Smooth muscle cell (in vitro differentiated cells): ENCODE measurements at regions not wholly inside any gene's neighbourhood (a gene's known extent, or its start where the extent isn't known, plus 50 kb on each side); places are given as distances from the start of the nearest gene placed in this dataset.

ENCODE experiments used
- DNase-seq: peaks from one replicate; lab custom pipeline; 2025; ENCODE audit not compliant: unreplicated experiment; lab: John Stamatoyannopoulos, UW
- H2AFZ ChIP-seq: fragments of 200-600 bp; sonication (generic); 2 replicates; pipeline ENCODE4 v1.6.0; 2016; ENCODE audit warnings: antibody characterized with exemption, low read depth, mild to moderate bottlenecking
- H3F3A ChIP-seq: fragments of 200-600 bp; sonication (generic); 2 replicates; pipeline ENCODE4 v1.6.0; 2017; ENCODE audit warnings: antibody characterized with exemption, low read depth
- H3K27ac ChIP-seq: fragments of 200-600 bp; sonication (generic); 2 replicates; pipeline ENCODE4 v1.5.1; 2016; ENCODE audit warnings: low read depth, mild to moderate bottlenecking
- H3K27me3 ChIP-seq: fragments of 200-600 bp; sonication (generic); 2 replicates; pipeline ENCODE4 v1.6.1; 2016; ENCODE audit warnings: low read depth, mild to moderate bottlenecking
- H3K36me3 ChIP-seq: fragments of 200-600 bp; sonication (generic); 2 replicates; pipeline ENCODE4 v1.5.1; 2016; ENCODE audit warnings: low read depth
- H3K4me1 ChIP-seq: fragments of 200-600 bp; sonication (generic); 2 replicates; pipeline ENCODE4 v1.5.1; 2016; ENCODE audit warnings: low read depth
- H3K4me2 ChIP-seq: fragments of 200-600 bp; sonication (generic); 2 replicates; pipeline ENCODE4 v1.6.0; 2016; ENCODE audit warnings: mild to moderate bottlenecking
- H3K4me3 ChIP-seq: fragments of 200-600 bp; sonication (generic); 2 replicates; pipeline ENCODE4 v1.5.1; 2016; ENCODE audit warnings: mild to moderate bottlenecking
- H3K79me2 ChIP-seq: fragments of 200-600 bp; sonication (generic); 2 replicates; pipeline ENCODE4 v1.6.0; 2016; ENCODE audit warnings: low read depth, mild to moderate bottlenecking
- H3K9ac ChIP-seq: fragments of 200-600 bp; sonication (generic); 2 replicates; pipeline ENCODE4 v1.6.0; 2016; ENCODE audit warnings: low read depth
- H3K9me3 ChIP-seq: fragments of 200-600 bp; sonication (generic); replicated peaks from 2 replicates; pipeline ENCODE4 v1.5.1; 2016; ENCODE audit warnings: low read depth
- H4K20me1 ChIP-seq: fragments of 200-600 bp; sonication (generic); 2 replicates; pipeline ENCODE4 v1.6.0; 2016; ENCODE audit warnings: low read depth
- WGBS: methylation state at CpG from one replicate; pipeline ENCODE4 v1.1.7; 2016; ENCODE audit warnings: low lambda C conversion rate; 5-methylcytosine and 5-hydroxymethylcytosine counted together
- TF ChIP-seq, protein P1 (sequence below): fragments of 200-600 bp; sonication (generic); IDR thresholded peaks from 2 replicates; pipeline ENCODE4 v1.5.1; 2017; ENCODE audit warnings: borderline replicate concordance, mild to moderate bottlenecking, antibody characterized with exemption; ENCODE audit not compliant: insufficient read depth, poor library complexity, severe bottlenecking

DNA sequence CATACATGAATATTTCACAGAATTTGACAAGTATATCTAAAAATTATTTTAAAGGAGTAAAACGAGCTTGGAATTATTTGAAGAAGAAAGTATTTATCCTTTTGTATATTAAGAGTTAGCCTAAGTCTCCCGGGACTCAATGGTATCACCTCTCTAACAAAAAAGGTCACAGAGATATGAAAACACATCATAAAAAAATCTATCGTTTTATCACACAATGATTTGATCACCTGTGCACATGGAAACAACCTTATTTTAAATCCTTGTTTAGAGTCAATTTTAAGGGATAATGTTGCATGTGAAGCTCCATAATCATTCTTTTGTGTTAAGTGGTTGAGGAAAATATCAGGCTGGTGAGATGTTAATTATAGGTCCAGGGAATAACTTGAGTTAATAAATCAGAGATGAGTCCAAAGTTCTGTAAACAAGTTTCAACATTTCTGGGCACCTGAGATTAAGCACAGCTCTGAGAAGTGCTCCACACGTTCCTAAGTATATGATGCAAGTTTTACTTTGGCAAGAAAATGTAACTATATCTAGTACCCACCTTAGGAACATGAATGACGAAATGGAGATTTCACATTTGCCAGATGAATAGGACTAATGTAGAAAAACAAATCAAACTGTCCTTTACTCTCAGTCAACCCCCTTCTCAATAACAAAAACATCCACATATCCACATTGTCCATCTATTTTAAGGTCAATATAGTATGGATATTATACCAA is 148.5 kb upstream of the AKR1E2 start:
- Histone ChIP-seq H3K4me1 (peaks cover 20% of the 10 kb centered on the region), H3K27me3 (no peaks in the 10 kb centered on the region), H2AFZ (no peak overlapping the region), H3K9me3 (no peaks in the 10 kb centered on the region), H3K9ac (peak overlapping the region; percentile 35), H3F3A (peaks cover 10% of the 10 kb centered on the region), H4K20me1 (no peaks in the 10 kb centered on the region), H3K4me2 (peak overlapping the region; percentile 70), H3K27ac (peak overlapping the region; percentile 84), H3K4me3 (peak overlapping the region; percentile 9), H3K79me2 (no peaks in the 10 kb centered on the region), H3K36me3 (no peaks in the 10 kb centered on the region)
- TF ChIP-seq, protein P1, sequence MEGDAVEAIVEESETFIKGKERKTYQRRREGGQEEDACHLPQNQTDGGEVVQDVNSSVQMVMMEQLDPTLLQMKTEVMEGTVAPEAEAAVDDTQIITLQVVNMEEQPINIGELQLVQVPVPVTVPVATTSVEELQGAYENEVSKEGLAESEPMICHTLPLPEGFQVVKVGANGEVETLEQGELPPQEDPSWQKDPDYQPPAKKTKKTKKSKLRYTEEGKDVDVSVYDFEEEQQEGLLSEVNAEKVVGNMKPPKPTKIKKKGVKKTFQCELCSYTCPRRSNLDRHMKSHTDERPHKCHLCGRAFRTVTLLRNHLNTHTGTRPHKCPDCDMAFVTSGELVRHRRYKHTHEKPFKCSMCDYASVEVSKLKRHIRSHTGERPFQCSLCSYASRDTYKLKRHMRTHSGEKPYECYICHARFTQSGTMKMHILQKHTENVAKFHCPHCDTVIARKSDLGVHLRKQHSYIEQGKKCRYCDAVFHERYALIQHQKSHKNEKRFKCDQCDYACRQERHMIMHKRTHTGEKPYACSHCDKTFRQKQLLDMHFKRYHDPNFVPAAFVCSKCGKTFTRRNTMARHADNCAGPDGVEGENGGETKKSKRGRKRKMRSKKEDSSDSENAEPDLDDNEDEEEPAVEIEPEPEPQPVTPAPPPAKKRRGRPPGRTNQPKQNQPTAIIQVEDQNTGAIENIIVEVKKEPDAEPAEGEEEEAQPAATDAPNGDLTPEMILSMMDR: no peak
- 69% methylated on average over 5 of the region's 5 CpGs for WGBS
- DNase-seq: no peak

DNA sequence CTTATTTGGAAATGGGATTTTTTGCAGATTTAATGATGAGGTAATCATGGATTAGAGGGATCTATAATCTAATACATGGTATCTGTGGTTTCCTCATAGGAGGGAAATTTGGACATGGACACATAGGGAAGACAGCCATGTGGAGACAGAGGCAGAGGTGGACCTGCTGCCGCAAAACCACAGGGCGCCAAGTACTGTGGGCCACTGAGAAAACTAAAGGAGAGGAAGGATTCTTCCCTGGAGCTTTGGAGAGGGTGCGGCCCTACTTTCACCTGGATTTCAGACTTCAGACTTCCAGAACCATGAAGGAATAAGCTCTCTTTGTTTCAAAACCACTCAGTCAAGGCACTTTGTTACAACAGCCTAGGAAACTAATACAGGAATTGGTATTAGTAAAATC is 149.4 kb upstream of the AKR1E2 start:
- H3K4me1 ChIP-seq: peaks cover 29% of the 10 kb centered on the region
- no peak overlapping the region for H3K4me3 ChIP-seq
- no peaks in the 10 kb centered on the region for H3K79me2 ChIP-seq
- no peaks in the 10 kb centered on the region for H4K20me1 ChIP-seq
- TF ChIP-seq, protein P1: no peak
- H3K9ac ChIP-seq: no peak overlapping the region
- H3F3A ChIP-seq: peaks cover 17% of the 10 kb centered on the region
- no peaks in the 10 kb centered on the region for H3K27me3 ChIP-seq
- H3K36me3 ChIP-seq: no peaks in the 10 kb centered on the region
- H3K27ac ChIP-seq: peak overlapping the region; percentile 84
- no peak overlapping the region for H2AFZ ChIP-seq
- H3K4me2 ChIP-seq: no peak overlapping the region
- 91% methylated on average over 3 of the region's 3 CpGs for WGBS
- no peak for DNase-seq
- H3K9me3 ChIP-seq: no peaks in the 10 kb centered on the region

DNA sequence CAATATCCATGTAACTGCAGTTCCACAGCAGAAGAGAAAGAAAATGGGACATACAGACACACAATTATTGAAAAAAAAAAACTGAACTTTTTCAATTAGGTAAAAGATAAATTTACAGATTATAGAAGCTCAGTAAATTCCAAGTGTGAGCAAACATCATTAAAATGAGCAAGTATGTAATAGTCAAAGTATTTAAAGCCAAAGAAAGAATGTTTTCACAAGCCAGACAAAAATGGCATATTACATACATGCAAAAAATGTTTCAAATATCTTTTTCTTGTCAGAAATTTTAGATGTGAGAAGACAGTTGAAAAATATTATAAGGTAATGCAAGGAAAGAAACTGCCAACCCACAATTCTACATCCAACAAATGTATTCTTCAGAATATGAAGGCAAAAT is 150.2 kb upstream of the AKR1E2 start:
- Histone ChIP-seq H3K9me3 (no peaks in the 10 kb centered on the region), H3K4me3 (no peak overlapping the region), H3K79me2 (no peaks in the 10 kb centered on the region), H3K27ac (peak overlapping the region; percentile 84), H3K4me1 (peaks cover 36% of the 10 kb centered on the region), H2AFZ (peak overlapping the region; percentile 27), H3K4me2 (no peak overlapping the region), H3K36me3 (no peaks in the 10 kb centered on the region), H3K9ac (no peak overlapping the region), H3F3A (peaks cover 22% of the 10 kb centered on the region), H4K20me1 (no peaks in the 10 kb centered on the region), H3K27me3 (no peaks in the 10 kb centered on the region)
- DNase-seq: no peak
- TF ChIP-seq, protein P1: no peak
